ENCODE measurements at regions not wholly inside any gene's neighbourhood (a gene's known extent, or its start where the extent isn't known, plus 50 kb on each side); places are given as distances from the start of the nearest gene placed in this dataset.
A peak's percentile ranks its signal among the peaks of the same experiment; 100 is the strongest.

DNA sequence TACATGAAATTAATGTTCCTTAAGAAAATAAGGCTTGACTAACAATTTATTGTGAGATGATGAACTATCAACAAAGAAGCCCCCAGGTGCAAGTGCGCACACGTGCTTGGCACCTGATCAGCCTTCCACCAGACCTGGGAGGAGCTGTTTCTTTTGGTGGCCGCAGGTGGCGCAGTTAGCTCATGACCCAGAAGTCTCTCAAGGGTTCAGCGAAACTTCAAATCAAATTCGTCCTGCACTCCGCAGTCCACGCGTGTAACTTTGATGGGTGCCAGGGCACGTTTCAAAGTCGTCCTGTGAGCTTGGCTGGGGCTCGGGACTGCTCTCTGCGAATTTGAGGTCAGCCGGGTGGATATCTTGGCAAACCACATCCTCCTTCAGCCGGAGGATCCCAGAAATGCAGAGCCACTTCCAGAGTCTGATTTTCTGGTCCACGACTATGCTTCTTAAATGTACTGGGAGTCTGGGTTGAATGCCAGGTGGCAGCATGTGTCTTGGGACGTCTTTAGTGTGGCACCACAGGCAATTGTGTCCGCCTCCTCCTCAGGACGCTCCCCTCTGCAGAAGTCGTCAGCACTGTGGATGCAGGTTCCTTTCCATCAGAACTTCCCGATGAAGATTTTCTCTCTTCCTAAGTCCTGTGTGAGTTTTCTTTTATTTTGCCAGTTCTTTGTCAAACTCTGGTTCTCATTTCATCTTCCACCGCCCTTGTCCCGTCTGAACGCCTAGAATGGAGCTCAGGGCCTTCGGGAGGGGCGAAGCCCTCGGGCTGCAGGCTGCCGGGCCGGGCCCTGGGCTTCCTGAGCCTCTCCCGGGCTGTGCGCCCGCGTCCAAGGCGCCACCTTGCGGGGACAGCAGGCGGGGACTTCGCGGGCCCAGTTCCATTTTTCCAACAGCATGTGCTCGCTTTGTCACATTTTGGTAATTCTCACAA lies 61.3 kb upstream of the RAPGEF4 start:
- TF ChIP-seq, protein P1, sequence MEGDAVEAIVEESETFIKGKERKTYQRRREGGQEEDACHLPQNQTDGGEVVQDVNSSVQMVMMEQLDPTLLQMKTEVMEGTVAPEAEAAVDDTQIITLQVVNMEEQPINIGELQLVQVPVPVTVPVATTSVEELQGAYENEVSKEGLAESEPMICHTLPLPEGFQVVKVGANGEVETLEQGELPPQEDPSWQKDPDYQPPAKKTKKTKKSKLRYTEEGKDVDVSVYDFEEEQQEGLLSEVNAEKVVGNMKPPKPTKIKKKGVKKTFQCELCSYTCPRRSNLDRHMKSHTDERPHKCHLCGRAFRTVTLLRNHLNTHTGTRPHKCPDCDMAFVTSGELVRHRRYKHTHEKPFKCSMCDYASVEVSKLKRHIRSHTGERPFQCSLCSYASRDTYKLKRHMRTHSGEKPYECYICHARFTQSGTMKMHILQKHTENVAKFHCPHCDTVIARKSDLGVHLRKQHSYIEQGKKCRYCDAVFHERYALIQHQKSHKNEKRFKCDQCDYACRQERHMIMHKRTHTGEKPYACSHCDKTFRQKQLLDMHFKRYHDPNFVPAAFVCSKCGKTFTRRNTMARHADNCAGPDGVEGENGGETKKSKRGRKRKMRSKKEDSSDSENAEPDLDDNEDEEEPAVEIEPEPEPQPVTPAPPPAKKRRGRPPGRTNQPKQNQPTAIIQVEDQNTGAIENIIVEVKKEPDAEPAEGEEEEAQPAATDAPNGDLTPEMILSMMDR (IDR thresholded peaks at IDR 0.05; ENCODE audit: low read depth, low read length), result peak; percentile 13; the same call in 1 of the 2 replicates
- H3K4me3 ChIP-seq (ENCODE audit: low read depth, low read length), result no peak overlapping the region

DNA sequence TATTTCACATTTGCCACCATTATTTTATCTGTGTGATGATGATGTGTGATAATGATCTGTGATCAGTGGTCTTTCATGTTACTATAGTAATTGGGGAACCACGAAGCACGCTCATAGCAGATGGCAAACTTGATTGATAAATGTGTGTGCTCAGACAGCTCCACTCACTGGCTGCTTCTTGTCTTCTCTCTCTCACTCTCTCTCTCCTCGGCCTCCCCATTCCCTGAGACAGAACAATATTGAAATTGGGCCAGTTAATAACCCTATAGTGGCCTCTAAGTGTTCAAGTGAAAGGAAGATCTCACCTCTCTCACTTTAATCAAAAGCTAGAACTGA lies 60.7 kb upstream of the RAPGEF4 start:
- TF ChIP-seq, protein P1 (IDR thresholded peaks at IDR 0.05; ENCODE audit: low read depth, low read length), result no peak
- H3K4me3 ChIP-seq (ENCODE audit: low read depth, low read length), result no peak overlapping the region

DNA sequence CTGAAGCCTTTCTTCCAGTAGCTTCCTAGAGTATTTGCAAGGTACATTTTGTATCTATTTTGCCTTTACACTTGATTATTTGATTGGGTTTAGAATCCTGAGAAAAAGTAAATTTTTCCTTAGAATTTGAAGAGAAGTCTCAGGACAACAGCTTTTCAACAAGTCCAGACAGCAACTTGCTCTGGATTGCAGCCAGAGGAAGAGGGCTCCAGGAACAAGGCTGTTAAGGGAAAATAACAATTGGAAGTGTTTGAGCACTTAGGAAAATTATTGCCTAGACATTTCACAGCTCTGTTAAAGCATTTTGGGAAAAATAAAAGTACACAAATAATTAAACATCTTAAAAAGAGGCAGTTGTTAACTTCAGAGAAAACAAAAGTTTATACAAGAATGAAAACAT lies 58.3 kb upstream of the RAPGEF4 start:
- H3K4me3 ChIP-seq (ENCODE audit: low read depth, low read length), result no peak overlapping the region
- TF ChIP-seq, protein P1 (IDR thresholded peaks at IDR 0.05; ENCODE audit: low read depth, low read length), result no peak

DNA sequence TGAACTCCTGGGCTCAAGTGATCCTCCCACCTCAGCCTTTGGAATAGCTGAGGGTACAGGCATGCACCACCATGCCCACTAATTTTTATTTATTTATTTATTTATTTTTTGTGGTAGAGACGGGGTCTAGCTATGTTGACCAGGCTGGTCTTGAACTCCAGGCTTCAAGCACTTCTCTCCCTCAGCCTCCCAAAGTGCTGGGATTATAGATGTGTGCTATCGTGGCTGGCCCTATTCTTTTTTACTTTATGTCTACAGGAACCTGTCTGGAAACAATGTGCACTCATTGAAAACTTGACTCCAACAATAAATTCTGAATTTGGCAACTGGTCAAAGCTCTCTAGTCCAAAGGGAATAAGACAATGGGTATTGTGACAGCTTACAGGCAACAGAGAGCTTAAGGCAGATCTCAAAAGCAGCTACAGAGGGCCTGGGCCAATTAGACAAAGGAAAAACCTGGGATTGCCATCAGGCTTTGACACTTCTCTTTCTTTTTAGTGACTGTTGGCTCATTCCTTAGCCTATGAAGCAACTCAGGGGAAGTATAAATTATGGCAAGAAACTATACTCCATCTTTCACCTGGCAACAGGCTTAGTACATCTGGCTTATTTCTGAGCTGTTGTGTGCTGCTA lies 55.1 kb upstream of the RAPGEF4 start:
- TF ChIP-seq, protein P1 (IDR thresholded peaks at IDR 0.05; ENCODE audit: low read depth, low read length), result no peak
- H3K4me3 ChIP-seq (ENCODE audit: low read depth, low read length), result no peak overlapping the region

DNA sequence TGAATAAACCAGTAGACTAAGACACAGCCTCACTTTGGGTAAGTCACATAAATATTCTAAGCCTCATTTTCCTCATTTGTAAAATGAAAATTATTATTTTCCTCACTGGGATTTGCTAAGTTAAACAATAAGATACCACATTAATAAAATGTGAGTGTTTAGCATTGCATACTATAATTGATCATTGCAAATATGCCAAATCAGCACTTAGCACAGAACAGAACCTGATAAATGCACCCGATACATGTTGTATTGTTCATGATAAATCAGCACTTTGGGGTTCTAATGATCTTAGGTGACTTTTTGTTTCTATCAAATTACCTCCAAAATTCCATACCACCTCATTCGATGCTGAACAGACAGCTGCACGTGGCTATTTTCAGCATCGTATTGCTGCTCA lies 50.2 kb upstream of the RAPGEF4 start:
- TF ChIP-seq, protein P1 (IDR thresholded peaks at IDR 0.05; ENCODE audit: low read depth, low read length), result no peak
- no peak overlapping the region for H3K4me3 ChIP-seq (ENCODE audit: low read depth, low read length)
